Prostate gland (tissue), 2 donors: ENCODE measurements at regions not wholly inside any gene's neighbourhood (a gene's known extent, or its start where the extent isn't known, plus 50 kb on each side); places are given as distances from the start of the nearest gene placed in this dataset.

Experiments used
- CTCF ChIP-seq, 4 experiments: fragments of 200-600 bp in 2 of 4; fragments of 450-650 bp in 2 of 4; sonication (generic) in 2 of 4; IDR thresholded peaks; 1 replicate in 3 of 4; 2 replicates in 1 of 4; pipeline ENCODE4 v1.5.1; 2016 to 2019; ENCODE audit warnings: antibody characterized with exemption in 4 of 4, mild to moderate bottlenecking in 2 of 4, moderate library complexity in 2 of 4
- POLR2A ChIP-seq: fragments of 450-650 bp; IDR thresholded peaks from one replicate; pipeline ENCODE4 v1.6.1; 2016; ENCODE audit warnings: antibody characterized with exemption, mild to moderate bottlenecking
- POLR2AphosphoS5 ChIP-seq: sonication (generic); formaldehyde crosslinking; IDR thresholded peaks from one replicate; pipeline ENCODE4 v1.6.1; 2017; ENCODE audit warnings: antibody characterized with exemption

GRCh38 chr12:3337944-3338343 lies 153.1 kb upstream of the PRMT8 start:
- TF ChIP-seq CTCF (IDR thresholded peaks at IDR 0.05): no peak
- no peak for TF ChIP-seq POLR2AphosphoS5
- no peak for TF ChIP-seq POLR2A
